ENCODE measurements at regions not wholly inside any gene's neighbourhood (a gene's known extent, or its start where the extent isn't known, plus 50 kb on each side); places are given as distances from the start of the nearest gene placed in this dataset.

DNA sequence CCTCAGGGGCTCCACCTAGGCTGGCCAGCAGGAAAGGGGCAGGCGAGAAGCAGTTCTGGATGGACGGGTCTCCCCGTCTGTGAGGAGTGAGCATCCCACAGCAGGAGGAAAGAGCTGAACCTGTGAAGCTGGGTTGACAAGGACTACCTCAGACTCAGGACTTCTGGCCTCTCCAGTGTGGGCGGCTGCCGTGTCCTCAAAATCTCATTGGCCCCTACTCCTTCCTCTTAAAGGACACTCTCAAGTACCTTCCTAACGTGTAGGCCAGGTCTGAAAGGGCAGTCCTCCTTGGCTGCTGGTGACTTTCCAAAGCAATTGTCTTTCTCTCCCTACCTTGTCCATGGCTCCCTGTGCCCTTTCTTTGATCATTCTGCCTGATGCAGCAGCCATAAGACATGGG lies 107.0 kb upstream of the AKIP1 start:
- TF ChIP-seq, protein P1, sequence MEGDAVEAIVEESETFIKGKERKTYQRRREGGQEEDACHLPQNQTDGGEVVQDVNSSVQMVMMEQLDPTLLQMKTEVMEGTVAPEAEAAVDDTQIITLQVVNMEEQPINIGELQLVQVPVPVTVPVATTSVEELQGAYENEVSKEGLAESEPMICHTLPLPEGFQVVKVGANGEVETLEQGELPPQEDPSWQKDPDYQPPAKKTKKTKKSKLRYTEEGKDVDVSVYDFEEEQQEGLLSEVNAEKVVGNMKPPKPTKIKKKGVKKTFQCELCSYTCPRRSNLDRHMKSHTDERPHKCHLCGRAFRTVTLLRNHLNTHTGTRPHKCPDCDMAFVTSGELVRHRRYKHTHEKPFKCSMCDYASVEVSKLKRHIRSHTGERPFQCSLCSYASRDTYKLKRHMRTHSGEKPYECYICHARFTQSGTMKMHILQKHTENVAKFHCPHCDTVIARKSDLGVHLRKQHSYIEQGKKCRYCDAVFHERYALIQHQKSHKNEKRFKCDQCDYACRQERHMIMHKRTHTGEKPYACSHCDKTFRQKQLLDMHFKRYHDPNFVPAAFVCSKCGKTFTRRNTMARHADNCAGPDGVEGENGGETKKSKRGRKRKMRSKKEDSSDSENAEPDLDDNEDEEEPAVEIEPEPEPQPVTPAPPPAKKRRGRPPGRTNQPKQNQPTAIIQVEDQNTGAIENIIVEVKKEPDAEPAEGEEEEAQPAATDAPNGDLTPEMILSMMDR (IDR thresholded peaks at IDR 0.05): no peak
- no peak for TF ChIP-seq EZH2 (IDR thresholded peaks at IDR 0.05; ENCODE audit: borderline replicate concordance, insufficient read depth, low read depth, low read length, poor library complexity, severe bottlenecking)

Data from B cell (primary cell).